ENCODE measurements at regions not wholly inside any gene's neighbourhood (a gene's known extent, or its start where the extent isn't known, plus 50 kb on each side); places are given as distances from the start of the nearest gene placed in this dataset.

GRCh38 chr10:3612183-3613001 lies 172.6 kb downstream of the KLF6 start:
- TF ChIP-seq EZH2 (IDR thresholded peaks at IDR 0.05; ENCODE audit: borderline replicate concordance, insufficient read depth, low read depth, low read length, poor library complexity, severe bottlenecking) (no peak), CTCF (IDR thresholded peaks at IDR 0.05) (no peak)

All from B cell (primary cell).